ENCODE measurements at regions not wholly inside any gene's neighbourhood (a gene's known extent, or its start where the extent isn't known, plus 50 kb on each side); places are given as distances from the start of the nearest gene placed in this dataset.

- TF ChIP-seq POLR2A (IDR thresholded peaks at IDR 0.05) (no peak), CTCF (IDR thresholded peaks at IDR 0.05) (no peak), POLR2AphosphoS5 (IDR thresholded peaks at IDR 0.05) (no peak), EP300 (IDR thresholded peaks at IDR 0.05; ENCODE audit: low read depth) (no peak)
Observed at GRCh38 chr16:52086901-52087300, 460.0 kb downstream of the TOX3 start.

All from transverse colon (tissue), 4 donors.